GM12878 (cell line): ENCODE measurements at regions not wholly inside any gene's neighbourhood (a gene's known extent, or its start where the extent isn't known, plus 50 kb on each side); places are given as distances from the start of the nearest gene placed in this dataset.

ENCODE experiments used
- ATAC-seq: fragments of 200-7000 bp; cut with Tn5 transposase; 3 replicates; pipeline ENCODE4 v1.9.1; 2020; ENCODE audit warnings: mild to moderate bottlenecking, moderate library complexity
- BruUV-seq: library from RNA; stranded (reverse); fragments of 400-500 nt; replicated peaks from 2 replicates; lab custom pipeline; 2021; lab: Mats Ljungman, UMichigan
- CTCF ChIA-PET: fragments of 300-600 bp; sonication (Branson Sonifier 250); formaldehyde crosslinking; extraction: SDS; loops from one replicate; lab custom pipeline; 2021; ENCODE audit warnings: inconsistent platforms; lab: Yijun Ruan, JAX
- POLR2A ChIA-PET: fragments of 350-600 bp; formaldehyde crosslinking; extraction: SDS; loops from one replicate; lab custom pipeline; 2021; ENCODE audit warnings: inconsistent platforms; lab: Charles Lee
- RAD21 ChIA-PET: fragments of 300-600 bp; sonication (Branson Sonifier 250); formaldehyde crosslinking; loops from one replicate; lab custom pipeline; 2023; ENCODE audit warnings: antibody characterized with exemption; ENCODE audit not compliant: unreplicated experiment; lab: Charles Lee
- SMC1A ChIA-PET: fragments of 300-600 bp; sonication (Branson Sonifier 250); formaldehyde crosslinking; loops from one replicate; lab custom pipeline; 2023; ENCODE audit not compliant: unreplicated experiment, uncharacterized antibody; lab: Charles Lee
- DNase-seq: peaks from one replicate; pipeline ENCODE4 v3.0.0-alpha.2; 2011; ENCODE audit warnings: low read depth, low spot score
- FAIRE-seq: peaks from 3 replicates; lab custom pipeline; 2011; peaks lifted over from hg19 to GRCh38; lab: Jason Lieb, UNC
- H2AFZ ChIP-seq: 2 replicates; pipeline ENCODE4 v1.6.0; 2011; ENCODE audit warnings: low read depth, low read length, control low read depth; ENCODE audit not compliant: control insufficient read depth
- H3K27ac ChIP-seq: 2 replicates; pipeline ENCODE4 v1.5.1; 2011; ENCODE audit warnings: control low read depth; ENCODE audit not compliant: control insufficient read depth, insufficient read depth
- H3K27me3 ChIP-seq, 2 experiments: replicated peaks in 1 of 2; 2 replicates each; pipeline versions ENCODE4 v1.6.0 to v1.6.1; 2011; ENCODE audit warnings: low read length in 1 of 2; ENCODE audit not compliant: control insufficient read depth in 2 of 2, insufficient read depth in 2 of 2
- H3K36me3 ChIP-seq, 2 experiments: 2 replicates each; pipeline ENCODE4 v1.5.1; 2011; ENCODE audit warnings: low read length in 1 of 2; ENCODE audit not compliant: control insufficient read depth in 2 of 2, insufficient read depth in 2 of 2
- H3K4me1 ChIP-seq: 2 replicates; pipeline ENCODE4 v1.6.1; 2011; ENCODE audit warnings: mild to moderate bottlenecking, low read length, moderate library complexity, mixed read lengths; ENCODE audit not compliant: control insufficient read depth, insufficient read depth
- H3K4me2 ChIP-seq: 2 replicates; pipeline ENCODE4 v1.6.0; 2011; ENCODE audit warnings: control low read depth; ENCODE audit not compliant: control insufficient read depth, insufficient read depth
- H3K4me3 ChIP-seq: fragments of 200-600 bp; sonication (generic); 2 replicates; pipeline ENCODE4 v1.5.1; 2016
- H3K79me2 ChIP-seq: 2 replicates; pipeline ENCODE4 v1.6.0; 2011; ENCODE audit warnings: low read length; ENCODE audit not compliant: control insufficient read depth, insufficient read depth
- H3K9ac ChIP-seq: 2 replicates; pipeline ENCODE4 v1.8.0; 2011; ENCODE audit warnings: low read length, control low read depth, mixed read lengths; ENCODE audit not compliant: control insufficient read depth, insufficient read depth
- H3K9me3 ChIP-seq: replicated peaks from 3 replicates; pipeline ENCODE4 v1.5.1; 2011; ENCODE audit warnings: mild to moderate bottlenecking, low read length; ENCODE audit not compliant: control insufficient read depth, insufficient read depth
- H4K20me1 ChIP-seq: 2 replicates; pipeline ENCODE4 v1.6.0; 2011; ENCODE audit not compliant: control insufficient read depth, insufficient read depth
- ASH2L ChIP-seq: fragments of 300-600, 200-600 bp; sonication (generic); IDR thresholded peaks from 2 replicates; pipeline ENCODE4 v1.6.1; 2017; ENCODE audit warnings: low read depth, mild to moderate bottlenecking, borderline replicate concordance
- CBX5 ChIP-seq: sonication (generic); IDR thresholded peaks from 2 replicates; pipeline ENCODE4 v1.6.1; 2016; ENCODE audit warnings: low read depth, moderate library complexity, mild to moderate bottlenecking, inconsistent platforms
- CTCF ChIP-seq, 3 experiments: IDR thresholded peaks in 2 of 3; conservative IDR thresholded peaks in 1 of 3; 2 replicates each; pipeline ENCODE4 v1.5.1; 2011; ENCODE audit warnings: low read depth in 3 of 3, low read length in 3 of 3, mild to moderate bottlenecking in 3 of 3, control low read depth in 2 of 3, moderate library complexity in 2 of 3, inconsistent platforms in 1 of 3, mixed read lengths in 1 of 3; ENCODE audit not compliant: control insufficient read depth in 2 of 3, insufficient read depth in 1 of 3; ENCODE audit errors: extremely low read depth in 1 of 3
- CUX1 ChIP-seq: IDR thresholded peaks from 2 replicates; pipeline ENCODE4 v1.6.1; 2012; ENCODE audit warnings: improper control_type of control experiment, low read depth, low read length; ENCODE audit not compliant: insufficient replicate concordance
- EP300 ChIP-seq, 2 experiments: fragments of 150-350 bp in 1 of 2; IDR thresholded peaks; 2 replicates each; pipeline ENCODE4 v1.6.1; 2011 to 2012; ENCODE audit warnings: low read depth in 2 of 2, low read length in 2 of 2, borderline replicate concordance in 1 of 2, improper control_type of control experiment in 1 of 2, inconsistent platforms in 1 of 2; ENCODE audit not compliant: control insufficient read depth in 1 of 2
- IRF3 ChIP-seq: fragments of 450-650 bp; IDR thresholded peaks from 2 replicates; pipeline ENCODE4 v1.6.1; 2014; ENCODE audit warnings: mild to moderate bottlenecking
- NFYA ChIP-seq: IDR thresholded peaks from 2 replicates; pipeline ENCODE4 v1.6.1; 2011; ENCODE audit warnings: low read depth, mild to moderate bottlenecking, low read length, improper control_type of control experiment, borderline replicate concordance
- PML ChIP-seq: IDR thresholded peaks from 2 replicates; pipeline ENCODE4 v1.6.1; 2012; ENCODE audit warnings: low read length, inconsistent platforms
- TCF3 ChIP-seq: IDR thresholded peaks from 2 replicates; pipeline ENCODE4 v1.6.1; 2012; ENCODE audit warnings: low read depth, mild to moderate bottlenecking, low read length, borderline replicate concordance; ENCODE audit not compliant: insufficient read depth
- USF2 ChIP-seq: IDR thresholded peaks from 2 replicates; pipeline ENCODE4 v1.6.1; 2011; ENCODE audit warnings: low read depth, low read length, improper control_type of control experiment, borderline replicate concordance
- ZBED1 ChIP-seq: IDR thresholded peaks from 2 replicates; pipeline ENCODE4 v1.6.1; 2016; ENCODE audit warnings: borderline replicate concordance
- ZZZ3 ChIP-seq: IDR thresholded peaks from 2 replicates; pipeline ENCODE4 v1.6.1; 2011; ENCODE audit warnings: low read depth; ENCODE audit not compliant: control insufficient read depth, insufficient read length
- WGBS: methylation state at CpG from one replicate; pipeline ENCODE4 v1.1.6; 2016; ENCODE audit warnings: low lambda C conversion rate; ENCODE audit not compliant: insufficient replicate concordance, insufficient coverage; ENCODE audit errors: missing lambda C conversion rate; 5-methylcytosine and 5-hydroxymethylcytosine counted together
- in situ Hi-C: fragments of 300-500 bp; cut with MboI; formaldehyde crosslinking; loops from 9 replicates; pipeline ENCODE4 v1.14.3; 2018; ENCODE audit warnings: mixed read lengths
- intact Hi-C: fragments of 100-400 bp; cut with micrococcal nuclease; formaldehyde crosslinking; loops from one replicate; pipeline ENCODE4 v1.14.2; 2022; ENCODE audit not compliant: unreplicated experiment

- ATAC-seq (no peak), DNase-seq (no peak), FAIRE-seq (no peak)
- Histone ChIP-seq H4K20me1 (no peaks in the 10 kb centered on the region), H3K27me3 (no peaks in the 10 kb centered on the region), H2AFZ (no peak overlapping the region), H3K9me3 (peaks cover 5% of the 10 kb centered on the region; the same call in 2 of the 3 replicates), H3K4me1 (peaks cover 15% of the 10 kb centered on the region), H3K4me2 (no peak overlapping the region), H3K27ac (no peak overlapping the region), H3K36me3 (no peaks in the 10 kb centered on the region), H3K4me3 (no peak overlapping the region), H3K79me2 (no peaks in the 10 kb centered on the region)
- ChIA-PET CTCF (no interaction called here), SMC1A (no interaction called here), POLR2A (no interaction called here), RAD21 (no interaction called here)
- 99% methylated on average over 3 of the region's 3 CpGs for WGBS
- no TSS peak for BruUV-seq
- TF ChIP-seq ASH2L, result no peak
- TF ChIP-seq CBX5, result no peak
- TF ChIP-seq USF2, result no peak
- TF ChIP-seq ZZZ3, result no peak
- TF ChIP-seq CUX1, result no peak
- no peak for TF ChIP-seq TCF3
- TF ChIP-seq NFYA, result no peak
- TF ChIP-seq EP300 (IDR thresholded peaks at IDR 0.05; ENCODE audit: borderline replicate concordance in 1 of 2, control insufficient read depth in 1 of 2, low read depth in 2 of 2, low read length in 2 of 2), result no peak
- no peak for TF ChIP-seq IRF3
- TF ChIP-seq CTCF (IDR thresholded peaks at IDR 0.05 in 2 of 3, conservative IDR thresholded peaks at IDR 0.05 in 1 of 3; ENCODE audit: control insufficient read depth in 2 of 3, extremely low read depth in 1 of 3, insufficient read depth in 1 of 3, low read depth in 3 of 3, low read length in 3 of 3), result no peak
- TF ChIP-seq ZBED1, result no peak
- TF ChIP-seq PML, result no peak
- TF ChIP-seq, all 136 proteins: peak for 0
- in situ Hi-C loops (no loop called here), intact Hi-C loops (no loop called here)
- H3K9ac ChIP-seq, result no peak overlapping the region
These were observed 127.3 kb upstream of the LYZL2 start for GRCh38 chr10:30756896-30757295.
